SK-N-SH (cell line): ENCODE measurements at regions not wholly inside any gene's neighbourhood (a gene's known extent, or its start where the extent isn't known, plus 50 kb on each side); places are given as distances from the start of the nearest gene placed in this dataset.

Source experiments
- CTCF ChIA-PET: fragments of 300-600, 350-600 bp; formaldehyde crosslinking; extraction: SDS; loops from one replicate; lab custom pipeline; 2021; lab: Yijun Ruan, JAX
- POLR2A ChIA-PET: fragments of 350-600 bp; sonication (Branson Sonifier 250); formaldehyde crosslinking; extraction: SDS; loops from one replicate; lab custom pipeline; 2020; ENCODE audit warnings: antibody characterized with exemption, inconsistent platforms; lab: Yijun Ruan, JAX
- DNase-seq: peaks from one replicate; pipeline ENCODE4 v3.0.0; 2012
- H2AFZ ChIP-seq: fragments of 200-600 bp; sonication (generic); 2 replicates; pipeline ENCODE4 v1.8.1; 2016; ENCODE audit warnings: antibody characterized with exemption, mild to moderate bottlenecking, low read depth
- H3F3A ChIP-seq: fragments of 200-600 bp; sonication (generic); replicated peaks from 2 replicates; pipeline ENCODE3; 2016; ENCODE audit warnings: antibody characterized with exemption, mild to moderate bottlenecking; ENCODE audit not compliant: insufficient read depth
- H3K27ac ChIP-seq, 2 experiments: fragments of 200-500 bp in 1 of 2; fragments of 200-600 bp in 1 of 2; sonication (Bioruptor generic) in 1 of 2; sonication (generic), shearing (Covaris generic) in 1 of 2; 2 replicates each; pipeline versions ENCODE4 v1.5.1 to v1.6.1; 2014 to 2016; ENCODE audit warnings: low read depth in 2 of 2, inconsistent platforms in 1 of 2, low read length in 1 of 2, mild to moderate bottlenecking in 1 of 2, mixed read lengths in 1 of 2
- H3K27me3 ChIP-seq: fragments of 200-600 bp; sonication (generic), shearing (Covaris generic); 2 replicates; pipeline ENCODE4 v1.6.1; 2016; ENCODE audit warnings: mixed run types; ENCODE audit not compliant: insufficient read depth
- H3K36me3 ChIP-seq, 2 experiments: fragments of 200-500 bp in 1 of 2; fragments of 200-600 bp in 1 of 2; sonication (Bioruptor generic) in 1 of 2; sonication (generic) in 1 of 2; replicated peaks in 1 of 2; 2 replicates each; pipeline versions ENCODE3 to v1.5.1; 2014 to 2016; ENCODE audit warnings: low read length in 1 of 2, mild to moderate bottlenecking in 1 of 2; ENCODE audit not compliant: insufficient read depth in 2 of 2, control insufficient read depth in 1 of 2
- H3K4me1 ChIP-seq, 2 experiments: fragments of 200-500 bp in 1 of 2; fragments of 200-600 bp in 1 of 2; sonication (Bioruptor generic) in 1 of 2; sonication (generic), shearing (Covaris generic) in 1 of 2; 2 replicates each; pipeline versions ENCODE4 v1.5.1 to v1.6.1; 2014 to 2016; ENCODE audit warnings: low read depth in 1 of 2, low read length in 1 of 2, mixed run types in 1 of 2; ENCODE audit not compliant: insufficient read depth in 2 of 2, control insufficient read depth in 1 of 2
- H3K4me2 ChIP-seq: fragments of 200-600 bp; sonication (generic), shearing (Covaris generic); 2 replicates; pipeline ENCODE4 v1.6.1; 2017; ENCODE audit warnings: mixed run types
- H3K4me3 ChIP-seq, 2 experiments: fragments of 200-500 bp in 1 of 2; fragments of 200-600 bp in 1 of 2; sonication (Bioruptor generic) in 1 of 2; sonication (generic), shearing (Covaris generic) in 1 of 2; 2 replicates each; pipeline versions ENCODE4 v1.5.1 to v1.8.1; 2014 to 2016; ENCODE audit warnings: low read depth in 2 of 2, inconsistent platforms in 1 of 2, low read length in 1 of 2, mild to moderate bottlenecking in 1 of 2, mixed read lengths in 1 of 2, moderate library complexity in 1 of 2
- H3K79me2 ChIP-seq: fragments of 200-600 bp; sonication (generic); 2 replicates; pipeline ENCODE4 v1.8.1; 2017; ENCODE audit warnings: mild to moderate bottlenecking; ENCODE audit not compliant: insufficient read depth
- H3K9ac ChIP-seq: fragments of 200-600 bp; sonication (generic); 2 replicates; pipeline ENCODE4 v1.6.1; 2017; ENCODE audit warnings: mixed run types
- H3K9me2 ChIP-seq: fragments of 200-600 bp; sonication (generic); 2 replicates; pipeline ENCODE4 v1.6.1; 2017; ENCODE audit warnings: mixed run types
- H3K9me3 ChIP-seq: fragments of 200-600 bp; sonication (generic); 2 replicates; pipeline ENCODE4 v1.6.1; 2017; ENCODE audit warnings: mixed run types, mild to moderate bottlenecking, moderate library complexity
- H4K20me1 ChIP-seq: fragments of 200-600 bp; sonication (generic); 2 replicates; pipeline ENCODE4 v1.6.1; 2017; ENCODE audit warnings: mild to moderate bottlenecking, mixed run types; ENCODE audit not compliant: insufficient read depth
- CTCF ChIP-seq: fragments of 200-600 bp; sonication (generic); IDR thresholded peaks from 2 replicates; pipeline ENCODE4 v1.6.1; 2017; ENCODE audit warnings: antibody characterized with exemption, mild to moderate bottlenecking, moderate library complexity
- EP300 ChIP-seq, 2 experiments: IDR thresholded peaks; 2 replicates each; pipeline versions ENCODE4 v1.4.0 to v1.6.1; 2012; ENCODE audit warnings: borderline replicate concordance in 1 of 2, low read depth in 1 of 2, low read length in 1 of 2
- FOSL2 ChIP-seq: IDR thresholded peaks from 2 replicates; pipeline ENCODE4 v1.4.0; 2012; ENCODE audit warnings: low read depth, mild to moderate bottlenecking, moderate library complexity, borderline replicate concordance
- FOXJ3 ChIP-seq: sonication (generic); formaldehyde crosslinking; IDR thresholded peaks from 2 replicates; pipeline ENCODE4 v1.5.1; 2020; ENCODE audit warnings: mild to moderate bottlenecking, missing genetic modification reagents
- GATA2 ChIP-seq: sonication (generic); formaldehyde crosslinking; IDR thresholded peaks from 2 replicates; pipeline ENCODE4 v1.5.0; 2020; ENCODE audit warnings: mild to moderate bottlenecking, missing genetic modification reagents
- JUND ChIP-seq: IDR thresholded peaks from 2 replicates; pipeline ENCODE4 v1.4.0; 2012
- MAX ChIP-seq: IDR thresholded peaks from 2 replicates; pipeline ENCODE4 v1.4.0; 2012; ENCODE audit warnings: low read depth
- MEF2A ChIP-seq: IDR thresholded peaks from 2 replicates; pipeline ENCODE4 v1.4.0; 2012; ENCODE audit warnings: low read depth, borderline replicate concordance
- MXI1 ChIP-seq: IDR thresholded peaks from 2 replicates; pipeline ENCODE4 v1.6.1; 2012; ENCODE audit warnings: mild to moderate bottlenecking, low read depth, low read length, improper control_type of control experiment
- NFIC ChIP-seq: IDR thresholded peaks from 2 replicates; pipeline ENCODE4 v1.4.0; 2012; ENCODE audit warnings: borderline replicate concordance
- NRF1 ChIP-seq: IDR thresholded peaks from 2 replicates; pipeline ENCODE4 v1.6.1; 2012; ENCODE audit warnings: low read depth, mild to moderate bottlenecking, low read length
- POLR2AphosphoS5 ChIP-seq: IDR thresholded peaks from 2 replicates; pipeline ENCODE4 v1.6.1; 2012; ENCODE audit warnings: low read depth, low read length
- RAD21 ChIP-seq: IDR thresholded peaks from 2 replicates; pipeline ENCODE4 v1.6.1; 2012; ENCODE audit warnings: mild to moderate bottlenecking, low read length
- REST ChIP-seq: IDR thresholded peaks from 2 replicates; pipeline ENCODE4 v1.6.1; 2012; ENCODE audit warnings: mild to moderate bottlenecking, low read depth, low read length, moderate library complexity
- RFX5 ChIP-seq: IDR thresholded peaks from 2 replicates; pipeline ENCODE4 v1.6.1; 2012; ENCODE audit warnings: mild to moderate bottlenecking, improper control_type of control experiment, low read length
- RXRA ChIP-seq: IDR thresholded peaks from 2 replicates; pipeline ENCODE4 v1.4.0; 2012; ENCODE audit warnings: low read depth, mild to moderate bottlenecking, borderline replicate concordance
- SIN3A ChIP-seq: IDR thresholded peaks from 2 replicates; pipeline ENCODE4 v1.6.1; 2012; ENCODE audit warnings: low read depth, mild to moderate bottlenecking, low read length, moderate library complexity, borderline replicate concordance
- SMC3 ChIP-seq: IDR thresholded peaks from 2 replicates; pipeline ENCODE4 v1.6.1; 2012; ENCODE audit warnings: low read depth, low read length, improper control_type of control experiment
- TEAD4 ChIP-seq: IDR thresholded peaks from 2 replicates; pipeline ENCODE4 v1.4.0; 2012; ENCODE audit warnings: mild to moderate bottlenecking, borderline replicate concordance; ENCODE audit not compliant: insufficient read depth
- YY1 ChIP-seq: IDR thresholded peaks from 2 replicates; pipeline ENCODE4 v1.4.0; 2012; ENCODE audit warnings: low read depth, mild to moderate bottlenecking
- WGBS: methylation state at CpG from one replicate; pipeline ENCODE4 v1.1.6; 2017; ENCODE audit warnings: low lambda C conversion rate; 5-methylcytosine and 5-hydroxymethylcytosine counted together

- Histone ChIP-seq H3K4me1 (no peaks in the 10 kb centered on the region), H3K27ac (no peak overlapping the region), H3K36me3 (no peaks in the 10 kb centered on the region), H2AFZ (no peak overlapping the region), H3K9me2 (no peaks in the 10 kb centered on the region), H3K27me3 (no peaks in the 10 kb centered on the region; the same call in 1 of the 2 replicates), H3K79me2 (no peaks in the 10 kb centered on the region), H3K9ac (no peak overlapping the region), H3K9me3 (no peaks in the 10 kb centered on the region), H3K4me3 (no peak overlapping the region), H3F3A (no peaks in the 10 kb centered on the region), H4K20me1 (no peaks in the 10 kb centered on the region), H3K4me2 (no peak overlapping the region)
- ChIA-PET CTCF (no interaction called here), POLR2A (no interaction called here)
- TF ChIP-seq SIN3A (no peak), NRF1 (no peak), NFIC (no peak), FOXJ3 (CRISPR knock-in tag) (no peak), GATA2 (CRISPR knock-in tag) (no peak), RAD21 (no peak), MAX (no peak)
- WGBS, result 5% methylated on average over 4 of the region's 4 CpGs
- DNase-seq, result no peak
Observed at GRCh38 chr3:99515891-99516290, 122.5 kb upstream of the COL8A1 start.

GRCh38 chr3:99509224-99509623 is 129.2 kb upstream of the COL8A1 start:
- H3K9me2 ChIP-seq, result no peaks in the 10 kb centered on the region
- peak overlapping the region; percentile 45 for H3K4me2 ChIP-seq

More at GRCh38 chr3:99509224-99509623, 129.2 kb upstream of the COL8A1 start:
- no peaks in the 10 kb centered on the region for H4K20me1 ChIP-seq
- peak overlapping the region; percentile 45; the same call in 1 of the 2 replicates for H2AFZ ChIP-seq
- H3K27me3 ChIP-seq, result no peaks in the 10 kb centered on the region
- CTCF ChIA-PET, result interaction anchor here (0.6 kb wide), 1 partner anchor 10 kb away, joined by 3 read pairs; no protein-coding TSS in a partner anchor
- H3K4me3 ChIP-seq, result peak overlapping the region in 1 of 2 experiments; percentile 36; a peak in 2 of 4 replicates
- WGBS, result 6% methylated on average over 5 of the region's 5 CpGs
- H3K9me3 ChIP-seq, result no peaks in the 10 kb centered on the region
- H3K27ac ChIP-seq, result peak overlapping the region; percentile 21 to 60; a peak in 3 of 4 replicates
- H3F3A ChIP-seq, result peaks cover 9% of the 10 kb centered on the region
- TF ChIP-seq RAD21, result no peak
- no peak for TF ChIP-seq NRF1
- TF ChIP-seq JUND, result peak; percentile 30; the same call in 1 of the 2 replicates
- TF ChIP-seq MXI1, result no peak
- no peak for TF ChIP-seq YY1
- no peak for TF ChIP-seq CTCF
- no peak for TF ChIP-seq TEAD4
- TF ChIP-seq RXRA, result no peak
- no peak for TF ChIP-seq RFX5
- TF ChIP-seq SMC3, result no peak
- no peak for TF ChIP-seq MEF2A
- no peak for TF ChIP-seq SIN3A
- no peak for TF ChIP-seq MAX
- no peak for TF ChIP-seq EP300 (IDR thresholded peaks at IDR 0.05; ENCODE audit: borderline replicate concordance in 1 of 2, low read depth in 1 of 2, low read length in 1 of 2)
- TF ChIP-seq POLR2AphosphoS5, result no peak
- peak; percentile 35; the same call in 1 of the 2 replicates for TF ChIP-seq NFIC
- TF ChIP-seq FOSL2, result 0 out of 2 replicates have a peak, but pooled peaks have one; percentile 14
- TF ChIP-seq REST, result no peak
- TF ChIP-seq, all 33 proteins: peak for 3
- H3K4me1 ChIP-seq, result peaks cover 0 to 14% of the 10 kb centered on the region in 2 experiments; a peak in 3 of 4 replicates
- POLR2A ChIA-PET, result no interaction called here
- H3K79me2 ChIP-seq, result no peaks in the 10 kb centered on the region
- DNase-seq, result no peak
- H3K9ac ChIP-seq, result no peak overlapping the region
- H3K36me3 ChIP-seq, result no peaks in the 10 kb centered on the region
